GM23338 (cell line): ENCODE measurements at regions not wholly inside any gene's neighbourhood (a gene's known extent, or its start where the extent isn't known, plus 50 kb on each side); places are given as distances from the start of the nearest gene placed in this dataset.

Experiments used
- ATAC-seq: fragments of 200-7000 bp; cut with Tn5 transposase; 3 replicates; pipeline ENCODE4 v1.9.1; 2020
- DNase-seq: peaks from one replicate; pipeline ENCODE4 v3.0.0-alpha.2; 2015; ENCODE audit warnings: low spot score
- H2AFZ ChIP-seq: fragments of 200-600 bp; sonication (generic); 2 replicates; pipeline ENCODE4 v1.8.0; 2016; ENCODE audit warnings: antibody characterized with exemption, mild to moderate bottlenecking, moderate library complexity
- H3F3A ChIP-seq: fragments of 200-600 bp; sonication (generic); replicated peaks from 2 replicates; pipeline ENCODE4 v1.8.0; 2017; ENCODE audit warnings: antibody characterized with exemption, mixed run types, low read depth
- H3K27ac ChIP-seq: fragments of 200-600 bp; sonication (generic); 2 replicates; pipeline ENCODE4 v1.6.1; 2016; ENCODE audit warnings: low read depth
- H3K27me3 ChIP-seq: fragments of 200-600 bp; sonication (generic); 2 replicates; pipeline ENCODE4 v1.8.0; 2016; ENCODE audit warnings: mild to moderate bottlenecking, mixed run types, moderate library complexity; ENCODE audit not compliant: insufficient read depth
- H3K36me3 ChIP-seq: fragments of 200-600 bp; sonication (generic); 2 replicates; pipeline ENCODE4 v1.8.0; 2016; ENCODE audit warnings: mild to moderate bottlenecking; ENCODE audit not compliant: insufficient read depth
- H3K4me1 ChIP-seq: fragments of 200-600 bp; sonication (generic); 2 replicates; pipeline ENCODE4 v1.8.0; 2016; ENCODE audit warnings: mild to moderate bottlenecking, moderate library complexity; ENCODE audit not compliant: insufficient read depth
- H3K4me2 ChIP-seq: fragments of 200-600 bp; sonication (generic); 2 replicates; pipeline ENCODE4 v1.7.1; 2017; ENCODE audit warnings: mixed run types
- H3K4me3 ChIP-seq: fragments of 200-600 bp; sonication (generic); 2 replicates; pipeline ENCODE4 v1.6.1; 2016; ENCODE audit warnings: mixed run types
- H3K79me2 ChIP-seq: fragments of 200-600 bp; sonication (generic); replicated peaks from 2 replicates; pipeline ENCODE4 v1.8.0; 2017; ENCODE audit warnings: mild to moderate bottlenecking; ENCODE audit not compliant: insufficient read depth
- H3K9me2 ChIP-seq: fragments of 200-600 bp; sonication (generic); 2 replicates; pipeline ENCODE4 v1.8.0; 2017; ENCODE audit not compliant: insufficient read depth
- H4K20me1 ChIP-seq: fragments of 200-600 bp; sonication (generic); replicated peaks from 2 replicates; pipeline ENCODE4 v1.8.0; 2017; ENCODE audit warnings: mild to moderate bottlenecking; ENCODE audit not compliant: insufficient read depth
- H3K27ac Mint-ChIP-seq: 2 replicates; pipeline ENCODE4 v1.8.0; 2020; ENCODE audit warnings: inconsistent platforms, mild to moderate bottlenecking, moderate library complexity, mixed read lengths
- H3K27me3 Mint-ChIP-seq: 3 replicates; pipeline ENCODE4 v1.8.0; 2022; ENCODE audit warnings: low read depth, mild to moderate bottlenecking, moderate library complexity, mixed read lengths, inconsistent platforms; ENCODE audit not compliant: insufficient read depth, poor library complexity
- H3K36me3 Mint-ChIP-seq: 3 replicates; pipeline ENCODE4 v1.8.0; 2021; ENCODE audit warnings: low read depth, mild to moderate bottlenecking, inconsistent platforms, moderate library complexity, mixed read lengths
- H3K4me1 Mint-ChIP-seq: 3 replicates; pipeline ENCODE4 v1.8.0; 2020; ENCODE audit warnings: mild to moderate bottlenecking, inconsistent platforms, mixed read lengths
- H3K4me3 Mint-ChIP-seq: 3 replicates; pipeline ENCODE4 v1.8.0; 2021; ENCODE audit warnings: moderate library complexity, mild to moderate bottlenecking, inconsistent platforms, mixed read lengths
- H3K9me3 Mint-ChIP-seq: 3 replicates; pipeline ENCODE4 v1.8.0; 2020; ENCODE audit warnings: moderate library complexity, mild to moderate bottlenecking, inconsistent platforms, mixed read lengths
- EZH2 ChIP-seq: fragments of 200-600 bp; sonication (generic); IDR thresholded peaks from one replicate; pipeline ENCODE4 v1.8.0; 2017; ENCODE audit warnings: antibody characterized with exemption, mild to moderate bottlenecking, low read depth; ENCODE audit not compliant: unreplicated experiment
- EZH2phosphoT487 ChIP-seq: fragments of 200-600 bp; sonication (generic); IDR thresholded peaks from one replicate; pipeline ENCODE4 v1.8.1; 2018; ENCODE audit warnings: antibody characterized with exemption; ENCODE audit not compliant: unreplicated experiment
- NANOG ChIP-seq: IDR thresholded peaks from 2 replicates; pipeline ENCODE4 v1.6.1; 2016; ENCODE audit warnings: antibody characterized with exemption, borderline replicate concordance
- POLR2AphosphoS5 ChIP-seq: IDR thresholded peaks from 2 replicates; pipeline ENCODE4 v1.6.1; 2016; ENCODE audit warnings: antibody characterized with exemption, low read depth
- STAT1 ChIP-seq: IDR thresholded peaks from one replicate; pipeline ENCODE4 v1.6.1; 2016; ENCODE audit warnings: antibody characterized with exemption; ENCODE audit not compliant: unreplicated experiment
- ZNF462 ChIP-seq: fragments of 250-450 bp; sonication (Bioruptor Pico); IDR thresholded peaks from 2 replicates; pipeline ENCODE4 v1.5.0; 2020; ENCODE audit warnings: mild to moderate bottlenecking, moderate library complexity
- TF ChIP-seq, protein P1 (sequence below): IDR thresholded peaks from one replicate; pipeline ENCODE4 v1.6.1; 2018; ENCODE audit warnings: antibody characterized with exemption; ENCODE audit not compliant: unreplicated experiment
- TF ChIP-seq, protein P2 (sequence below): IDR thresholded peaks from 2 replicates; pipeline ENCODE4 v1.6.1; 2016; ENCODE audit warnings: antibody characterized with exemption

DNA sequence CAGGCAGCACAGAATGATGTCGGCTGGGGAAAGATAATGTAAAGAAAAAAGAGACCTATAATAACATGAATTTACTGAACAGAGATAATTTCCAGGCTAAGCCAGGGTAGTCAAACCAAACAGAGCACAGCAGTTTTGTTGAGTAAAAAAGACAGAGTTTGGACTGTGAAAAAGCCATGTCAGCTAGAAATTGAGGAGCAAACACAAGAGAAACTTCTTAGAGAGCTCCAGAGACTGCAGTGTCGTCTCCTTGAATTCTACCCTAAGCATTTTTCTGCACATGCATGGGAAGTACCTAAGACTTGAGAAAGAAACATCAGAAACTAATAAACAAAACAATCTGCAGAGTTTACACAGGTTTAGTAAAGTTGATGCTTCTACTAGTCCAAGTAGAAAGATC is 1098.8 kb upstream of the CDH8 start:
- no peak overlapping the region for H3K27ac Mint-ChIP-seq
- H3K27me3 Mint-ChIP-seq, result no peaks in the 10 kb centered on the region
- Histone ChIP-seq H3K4me3 (no peak overlapping the region), H2AFZ (no peak overlapping the region), H3K27ac (no peak overlapping the region), H4K20me1 (no peaks in the 10 kb centered on the region), H3K36me3 (no peaks in the 10 kb centered on the region), H3K27me3 (no peaks in the 10 kb centered on the region), H3K4me2 (no peak overlapping the region), H3K79me2 (no peaks in the 10 kb centered on the region), H3K9me2 (no peaks in the 10 kb centered on the region), H3F3A (no peaks in the 10 kb centered on the region), H3K4me1 (no peaks in the 10 kb centered on the region)
- ATAC-seq (no peak), DNase-seq (no peak)
- TF ChIP-seq EZH2 (no peak), NANOG (no peak), STAT1 (no peak), EZH2phosphoT487 (no peak)
- TF ChIP-seq, protein P1, sequence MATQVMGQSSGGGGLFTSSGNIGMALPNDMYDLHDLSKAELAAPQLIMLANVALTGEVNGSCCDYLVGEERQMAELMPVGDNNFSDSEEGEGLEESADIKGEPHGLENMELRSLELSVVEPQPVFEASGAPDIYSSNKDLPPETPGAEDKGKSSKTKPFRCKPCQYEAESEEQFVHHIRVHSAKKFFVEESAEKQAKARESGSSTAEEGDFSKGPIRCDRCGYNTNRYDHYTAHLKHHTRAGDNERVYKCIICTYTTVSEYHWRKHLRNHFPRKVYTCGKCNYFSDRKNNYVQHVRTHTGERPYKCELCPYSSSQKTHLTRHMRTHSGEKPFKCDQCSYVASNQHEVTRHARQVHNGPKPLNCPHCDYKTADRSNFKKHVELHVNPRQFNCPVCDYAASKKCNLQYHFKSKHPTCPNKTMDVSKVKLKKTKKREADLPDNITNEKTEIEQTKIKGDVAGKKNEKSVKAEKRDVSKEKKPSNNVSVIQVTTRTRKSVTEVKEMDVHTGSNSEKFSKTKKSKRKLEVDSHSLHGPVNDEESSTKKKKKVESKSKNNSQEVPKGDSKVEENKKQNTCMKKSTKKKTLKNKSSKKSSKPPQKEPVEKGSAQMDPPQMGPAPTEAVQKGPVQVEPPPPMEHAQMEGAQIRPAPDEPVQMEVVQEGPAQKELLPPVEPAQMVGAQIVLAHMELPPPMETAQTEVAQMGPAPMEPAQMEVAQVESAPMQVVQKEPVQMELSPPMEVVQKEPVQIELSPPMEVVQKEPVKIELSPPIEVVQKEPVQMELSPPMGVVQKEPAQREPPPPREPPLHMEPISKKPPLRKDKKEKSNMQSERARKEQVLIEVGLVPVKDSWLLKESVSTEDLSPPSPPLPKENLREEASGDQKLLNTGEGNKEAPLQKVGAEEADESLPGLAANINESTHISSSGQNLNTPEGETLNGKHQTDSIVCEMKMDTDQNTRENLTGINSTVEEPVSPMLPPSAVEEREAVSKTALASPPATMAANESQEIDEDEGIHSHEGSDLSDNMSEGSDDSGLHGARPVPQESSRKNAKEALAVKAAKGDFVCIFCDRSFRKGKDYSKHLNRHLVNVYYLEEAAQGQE, result no peak
- no peaks in the 10 kb centered on the region for H3K4me1 Mint-ChIP-seq
- H3K4me3 Mint-ChIP-seq, result no peak overlapping the region
- H3K36me3 Mint-ChIP-seq, result no peaks in the 10 kb centered on the region
- H3K9me3 Mint-ChIP-seq, result no peaks in the 10 kb centered on the region

- H3K27ac ChIP-seq, result no peak overlapping the region
- Mint-ChIP-seq H3K9me3 (peaks cover 9% of the 10 kb centered on the region; the same call in 2 of the 3 replicates), H3K4me1 (no peaks in the 10 kb centered on the region), H3K36me3 (peaks cover 5% of the 10 kb centered on the region; the same call in 1 of the 3 replicates), H3K27me3 (no peaks in the 10 kb centered on the region), H3K4me3 (no peak overlapping the region), H3K27ac (no peak overlapping the region)
- H3K4me2 ChIP-seq, result no peak overlapping the region
- H4K20me1 ChIP-seq, result no peaks in the 10 kb centered on the region
- no peak overlapping the region for H3K4me3 ChIP-seq
- DNase-seq (no peak), ATAC-seq (no peak)
- no peaks in the 10 kb centered on the region for H3F3A ChIP-seq
- H3K27me3 ChIP-seq, result no peaks in the 10 kb centered on the region
- H2AFZ ChIP-seq, result no peak overlapping the region
- no peaks in the 10 kb centered on the region for H3K36me3 ChIP-seq
- no peaks in the 10 kb centered on the region for H3K4me1 ChIP-seq
- H3K79me2 ChIP-seq, result no peaks in the 10 kb centered on the region
- no peaks in the 10 kb centered on the region for H3K9me2 ChIP-seq
- no peak for TF ChIP-seq POLR2AphosphoS5
- TF ChIP-seq ZNF462 (CRISPR knock-in tag), result no peak
- TF ChIP-seq, protein P1, result no peak
- TF ChIP-seq, protein P2, sequence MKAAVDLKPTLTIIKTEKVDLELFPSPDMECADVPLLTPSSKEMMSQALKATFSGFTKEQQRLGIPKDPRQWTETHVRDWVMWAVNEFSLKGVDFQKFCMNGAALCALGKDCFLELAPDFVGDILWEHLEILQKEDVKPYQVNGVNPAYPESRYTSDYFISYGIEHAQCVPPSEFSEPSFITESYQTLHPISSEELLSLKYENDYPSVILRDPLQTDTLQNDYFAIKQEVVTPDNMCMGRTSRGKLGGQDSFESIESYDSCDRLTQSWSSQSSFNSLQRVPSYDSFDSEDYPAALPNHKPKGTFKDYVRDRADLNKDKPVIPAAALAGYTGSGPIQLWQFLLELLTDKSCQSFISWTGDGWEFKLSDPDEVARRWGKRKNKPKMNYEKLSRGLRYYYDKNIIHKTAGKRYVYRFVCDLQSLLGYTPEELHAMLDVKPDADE, result no peak
Measured at GRCh38 chr16:63131503-63131902, 1095.3 kb upstream of the CDH8 start.
